Peyer's patch (tissue), 4 donors: ENCODE measurements at regions not wholly inside any gene's neighbourhood (a gene's known extent, or its start where the extent isn't known, plus 50 kb on each side); places are given as distances from the start of the nearest gene placed in this dataset.

Experiments
- CTCF ChIP-seq, 6 experiments: fragments of 450-650 bp in 4 of 6; fragments of 200-600 bp in 2 of 6; sonication (generic) in 1 of 6; IDR thresholded peaks; one replicate each; pipeline ENCODE4 v1.5.1; 2017 to 2019; ENCODE audit warnings: antibody characterized with exemption in 6 of 6, mild to moderate bottlenecking in 3 of 6, moderate library complexity in 1 of 6
- POLR2A ChIP-seq, 2 donors: fragments of 450-650 bp; IDR thresholded peaks; one replicate each; pipeline ENCODE4 v1.5.1; 2017; ENCODE audit warnings: antibody characterized with exemption in 2 of 2, mild to moderate bottlenecking in 2 of 2, moderate library complexity in 2 of 2

- TF ChIP-seq POLR2A (IDR thresholded peaks at IDR 0.05) (no peak), CTCF (IDR thresholded peaks at IDR 0.05) (no peak)
Observed at GRCh38 chr9:36765077-36765390, 192.3 kb downstream of the MELK start.
